Left cardiac atrium (tissue), 4 donors: ENCODE measurements at regions not wholly inside any gene's neighbourhood (a gene's known extent, or its start where the extent isn't known, plus 50 kb on each side); places are given as distances from the start of the nearest gene placed in this dataset.
"Not testable (repeated sequence)": the region's sequence is repeated elsewhere in the genome, so short reads cannot be mapped to it uniquely, and the experiment has no call there.

Experiments used
- ATAC-seq, 2 donors: fragments of 200-7000 bp; cut with Tn5 transposase; one replicate each; pipeline ENCODE4 v1.9.1; 2020; ENCODE audit warnings: mild to moderate bottlenecking in 2 of 2, moderate library complexity in 2 of 2
- DNase-seq: peaks from one replicate; pipeline ENCODE4 v3.0.0-alpha.2; 2020
- intact Hi-C, 2 donors: fragments of 100-400 bp; cut with DNase I; formaldehyde crosslinking; loops; one replicate each; pipeline versions ENCODE4 v1.14.1 to v1.15.1; 2022 to 2023
- donor health status: DM: no; HTN: yes; CAD: no.
- donor health status: DM: no; HTN: yes; CAD: no; lungs with severe emphysema.
- donor health status: DM: yes; HTN: yes; CAD: no.
- donor health status: Dilated cardiomyopathy.

GRCh38 chrX:69431420-69431819 is 72.7 kb upstream of the NALF2 start:
- intact Hi-C loops, result no loop called here
- DNase-seq (no peak), ATAC-seq (no peak)

DNA sequence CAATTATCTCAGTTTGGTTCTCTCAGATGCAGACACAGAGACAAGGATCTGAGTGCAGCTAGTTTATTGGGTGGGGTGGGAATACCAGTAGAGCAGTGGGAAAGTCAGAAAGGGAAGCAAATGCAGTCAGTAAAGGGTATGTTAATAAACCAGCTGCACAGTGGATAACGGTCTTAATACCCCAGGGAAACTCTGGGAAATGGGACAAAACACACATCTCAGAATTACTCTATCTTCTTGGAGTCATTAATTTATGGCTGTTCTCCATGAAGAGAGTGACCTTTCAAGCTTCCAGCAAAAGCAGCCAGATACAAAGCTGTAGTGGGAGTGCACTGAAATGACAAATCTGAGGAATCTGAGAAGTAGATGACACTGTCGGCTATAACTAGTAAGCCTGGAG is 73.3 kb upstream of the NALF2 start:
- peak; percentile 57 to 61 for ATAC-seq
- intact Hi-C loops, result no loop called here
- no peak for DNase-seq

DNA sequence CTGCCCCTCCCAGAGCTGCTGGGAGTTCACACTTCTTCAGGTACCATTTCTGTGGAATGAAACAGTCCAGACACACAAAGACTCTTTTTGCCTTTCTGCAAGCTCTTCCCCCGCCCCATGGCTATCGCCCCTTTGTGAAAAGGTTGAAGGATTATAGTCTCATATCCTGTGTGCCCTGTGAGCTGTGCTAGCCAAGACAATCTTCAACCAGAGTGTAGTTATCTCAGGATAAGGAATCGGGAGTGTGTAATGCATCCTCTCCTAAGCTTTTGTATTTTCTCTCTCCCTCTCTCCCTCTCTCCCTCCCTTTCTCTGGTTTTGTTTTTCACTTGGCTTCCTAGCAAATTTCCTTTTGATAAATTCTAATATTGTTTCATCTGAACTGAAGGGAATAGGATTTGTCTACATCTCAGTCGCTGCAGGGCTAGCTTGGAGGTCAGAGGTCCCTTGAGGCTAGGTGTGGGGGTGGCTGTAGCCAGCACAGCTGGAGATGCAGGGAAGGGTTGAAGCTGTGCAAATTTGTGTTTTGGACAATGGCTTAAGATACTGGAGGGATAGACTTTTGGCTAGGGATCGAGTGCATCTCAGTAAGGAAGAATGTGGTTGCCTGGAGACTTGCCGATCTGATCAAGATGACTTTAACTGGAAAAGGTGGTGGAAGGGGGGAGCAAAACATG is 74.6 kb upstream of the NALF2 start:
- DNase-seq (no peak), ATAC-seq (peak in 1 of 2 donors; percentile 62)
- intact Hi-C loops, result loop anchor here (10.0 kb wide), 2 partner anchors 605 to 665 kb away; no protein-coding TSS in a partner anchor

GRCh38 chrX:69428216-69428615 is 75.9 kb upstream of the NALF2 start:
- intact Hi-C loops, result loop anchor here (10.0 kb wide), 2 partner anchors 607 to 667 kb away; no protein-coding TSS in a partner anchor
- no peak for DNase-seq
- no peak for ATAC-seq

GRCh38 chrX:69424910-69425309 is 79.2 kb upstream of the NALF2 start:
- intact Hi-C loops, result loop anchor here (10.0 kb wide), 2 partner anchors 610 to 670 kb away; no protein-coding TSS in a partner anchor
- DNase-seq (no peak), ATAC-seq (peak; percentile 8 to 80)

DNA sequence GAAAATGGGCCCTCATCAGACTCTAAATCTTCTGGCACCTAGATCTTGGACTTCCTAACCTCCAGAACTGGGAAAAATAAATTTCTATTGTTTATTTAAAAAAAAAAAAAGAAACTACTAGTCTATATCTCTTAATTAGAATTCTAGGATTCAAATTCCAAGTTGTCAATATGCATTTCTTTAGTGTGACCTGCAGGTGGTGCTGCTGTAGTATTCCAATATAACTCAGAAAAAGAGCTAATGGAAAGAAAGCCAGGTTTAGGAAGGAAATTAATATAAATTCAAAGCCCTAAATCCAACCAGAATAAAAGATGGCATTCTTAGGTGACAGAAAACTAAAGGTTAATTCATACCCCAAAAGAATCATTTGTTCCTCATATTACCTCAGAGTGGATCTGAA is 80.0 kb upstream of the NALF2 start:
- no peak for ATAC-seq
- intact Hi-C loops, result loop anchor here (10.0 kb wide), 2 partner anchors 611 to 671 kb away; no protein-coding TSS in a partner anchor

DNA sequence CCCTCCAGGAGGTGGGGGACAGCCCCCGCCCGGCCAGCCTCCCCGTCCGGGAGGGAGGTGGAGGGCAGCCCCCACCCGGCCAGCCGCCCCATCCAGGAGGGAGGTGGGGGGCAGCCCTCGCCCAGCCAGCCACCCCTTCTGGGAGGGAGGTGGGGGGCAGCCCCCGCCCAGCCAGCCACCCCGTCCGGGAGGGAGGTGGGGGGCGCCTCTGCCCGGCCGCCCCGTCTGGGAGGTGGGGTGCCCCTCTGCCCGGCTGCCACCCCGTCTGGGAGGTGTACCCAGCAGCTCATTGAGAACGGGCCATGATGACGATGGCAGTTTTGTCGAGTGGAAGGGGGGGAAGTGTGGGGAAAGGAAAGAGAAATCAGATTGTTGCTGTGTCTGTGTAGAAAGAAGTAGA is 81.9 kb upstream of the NALF2 start:
- intact Hi-C loops, result loop anchor here (10.0 kb wide), 2 partner anchors 613 to 673 kb away; no protein-coding TSS in a partner anchor
- not testable (repeated sequence) for ATAC-seq, DNase-seq

More for the DNA sequence above, 80.0 kb upstream of the NALF2 start:
- no peak for DNase-seq

DNA sequence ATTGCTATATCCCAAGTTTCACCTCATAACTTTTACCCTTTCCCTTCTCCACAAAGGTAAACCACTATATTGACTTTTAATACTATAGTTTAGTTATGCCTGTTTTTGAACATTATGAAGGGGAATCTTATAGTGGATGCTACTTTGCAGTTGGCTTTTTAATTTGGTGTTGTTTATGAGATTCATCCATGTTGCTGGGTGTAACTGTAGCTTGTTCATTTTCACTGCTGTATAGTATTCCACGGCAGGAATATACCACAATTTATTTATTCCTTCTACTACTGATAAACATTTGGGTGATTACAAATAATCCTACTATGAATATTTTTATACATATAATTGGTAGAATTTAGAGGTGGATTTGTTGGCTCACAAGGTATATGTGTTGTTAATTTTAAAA is 88.4 kb upstream of the NALF2 start:
- no peak for DNase-seq
- no peak for ATAC-seq
- intact Hi-C loops, result no loop called here

DNA sequence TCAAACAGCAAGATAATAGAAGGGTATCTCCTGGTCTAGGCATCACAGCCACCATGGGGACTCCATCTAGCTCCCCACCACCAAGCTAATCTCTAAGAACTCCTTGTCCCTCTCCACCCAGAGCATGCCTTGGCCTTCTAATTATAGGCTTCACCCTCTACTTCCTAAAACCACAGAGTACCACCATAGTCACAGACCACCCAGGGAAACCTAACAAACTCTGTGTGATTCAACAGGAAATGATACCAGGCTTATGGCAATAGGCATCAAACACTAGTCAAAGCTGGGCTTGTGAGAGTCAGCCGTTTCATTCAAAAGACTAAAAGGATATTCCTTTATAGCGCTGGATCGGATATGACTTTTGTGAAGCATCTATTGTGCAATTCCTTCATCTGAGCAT is 91.5 kb upstream of the NALF2 start:
- ATAC-seq, result no peak
- intact Hi-C loops, result no loop called here
- DNase-seq, result no peak

- DNase-seq, result no peak
- ATAC-seq, result no peak
- intact Hi-C loops, result no loop called here
These were observed 105.2 kb upstream of the NALF2 start for GRCh38 chrX:69398881-69399280.

DNA sequence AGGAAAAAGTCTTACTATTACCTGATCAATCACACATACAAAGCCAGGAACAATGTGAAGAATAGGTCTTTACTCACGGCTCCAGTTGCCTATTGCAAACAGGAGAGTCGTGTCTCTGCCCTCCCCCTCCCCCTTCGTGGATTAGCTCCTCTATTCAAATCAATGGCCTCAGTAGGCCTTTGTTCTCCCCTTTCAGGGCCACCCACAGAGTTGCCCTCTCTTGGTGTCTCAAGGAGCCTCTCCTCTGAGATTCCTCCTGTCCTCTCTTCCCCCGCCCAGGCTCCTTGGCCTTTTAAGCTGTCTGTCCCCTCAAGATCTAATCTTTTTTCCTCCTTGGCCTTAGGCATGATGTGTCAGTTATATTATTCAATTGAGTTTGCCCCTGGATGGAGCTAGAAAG is 107.2 kb upstream of the NALF2 start:
- DNase-seq (no peak), ATAC-seq (no peak)
- intact Hi-C loops, result no loop called here

- no peak for DNase-seq
- intact Hi-C loops, result no loop called here
- no peak for ATAC-seq
These were observed 108.8 kb upstream of the NALF2 start for GRCh38 chrX:69395306-69395705.

DNA sequence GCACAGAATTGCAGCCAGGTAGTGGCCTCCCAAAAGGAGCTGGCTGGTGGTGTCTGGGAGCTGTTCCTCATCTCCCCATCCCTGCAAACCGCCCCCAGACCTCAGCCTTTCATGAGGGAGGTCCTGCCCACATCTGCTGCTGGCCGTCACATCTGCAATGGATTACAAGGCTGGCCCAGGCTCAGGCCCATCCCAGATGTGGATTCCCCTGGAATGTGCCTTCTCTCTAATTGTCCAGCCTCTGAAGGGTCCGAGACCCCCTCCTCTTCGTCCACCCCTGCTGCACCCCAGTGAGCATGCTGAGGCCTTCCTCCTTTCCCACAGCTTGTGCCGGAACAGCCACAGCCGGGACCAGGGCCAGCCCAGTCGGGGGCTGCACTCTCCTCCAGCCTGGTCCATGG is 115.0 kb upstream of the NALF2 start:
- intact Hi-C loops, result loop anchor here (5.0 to 10.0 kb wide), 2 partner anchors 564 to 567 kb away; partner anchors contain the start of gene EFNB1 (in 1 of the 2)
- DNase-seq (no peak), ATAC-seq (no peak)

DNA sequence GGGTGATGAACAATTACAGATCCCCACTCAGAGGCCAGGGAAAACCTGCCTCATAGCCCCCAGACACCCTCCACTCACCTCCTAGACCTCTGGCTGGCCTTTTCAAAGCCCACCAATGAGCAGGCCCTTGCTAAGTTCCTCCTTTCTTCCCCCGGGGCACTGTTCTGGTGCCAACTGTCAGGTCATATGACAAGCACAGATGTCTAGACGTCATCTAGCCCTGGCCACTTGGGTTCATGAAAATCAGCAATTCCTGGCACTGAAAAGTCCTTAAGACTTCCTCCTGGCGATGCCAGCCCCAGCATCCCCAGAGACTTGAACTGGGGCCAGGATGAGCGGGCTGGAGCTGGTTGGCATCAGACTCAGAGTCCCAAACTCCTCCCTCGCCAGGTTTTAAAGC is 115.6 kb upstream of the NALF2 start:
- intact Hi-C loops, result loop anchor here (5.0 to 10.0 kb wide), 2 partner anchors 564 to 566 kb away; partner anchors contain the start of gene EFNB1 (in 1 of the 2)
- no peak for DNase-seq
- ATAC-seq, result peak in 1 of 2 donors; percentile 55

GRCh38 chrX:69387567-69388487 is 116.3 kb upstream of the NALF2 start:
- ATAC-seq (peak; percentile 62 to 82), DNase-seq (peak; percentile 46)
- intact Hi-C loops, result loop anchor here (5.0 to 10.0 kb wide), 2 partner anchors 563 to 566 kb away; partner anchors contain the start of gene EFNB1 (in 1 of the 2)

GRCh38 chrX:69386681-69387080 is 117.4 kb upstream of the NALF2 start:
- no peak for DNase-seq
- ATAC-seq, result no peak

GRCh38 chrX:69379412-69379811 is 124.7 kb upstream of the NALF2 start:
- DNase-seq (no peak), ATAC-seq (no peak)
- intact Hi-C loops, result no loop called here

More at GRCh38 chrX:69386681-69387080, 117.4 kb upstream of the NALF2 start:
- intact Hi-C loops, result loop anchor here (5.0 to 10.0 kb wide), 2 partner anchors 562 to 564 kb away; partner anchors contain the start of gene EFNB1 (in 1 of the 2)

DNA sequence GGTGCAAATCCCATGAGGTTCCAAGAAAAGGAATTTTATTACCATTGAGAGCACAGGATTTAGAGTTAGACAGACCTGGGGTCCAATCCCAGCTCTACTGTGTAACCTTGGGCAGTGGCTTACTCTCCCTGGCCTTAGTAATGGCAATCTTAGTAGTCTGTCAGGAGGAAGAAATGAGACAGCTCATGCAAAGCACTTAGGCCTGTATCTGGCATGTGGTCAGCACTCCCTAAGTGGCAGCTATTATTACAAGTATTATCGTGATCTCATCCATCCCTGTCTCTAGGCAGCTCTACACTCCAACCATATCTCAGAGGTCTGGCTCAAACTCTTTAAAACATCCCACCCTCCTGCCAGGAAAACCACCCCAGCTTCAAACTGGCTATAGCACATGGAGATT is 129.6 kb upstream of the NALF2 start:
- peak; percentile 82 to 89 for ATAC-seq
- DNase-seq, result no peak

DNA sequence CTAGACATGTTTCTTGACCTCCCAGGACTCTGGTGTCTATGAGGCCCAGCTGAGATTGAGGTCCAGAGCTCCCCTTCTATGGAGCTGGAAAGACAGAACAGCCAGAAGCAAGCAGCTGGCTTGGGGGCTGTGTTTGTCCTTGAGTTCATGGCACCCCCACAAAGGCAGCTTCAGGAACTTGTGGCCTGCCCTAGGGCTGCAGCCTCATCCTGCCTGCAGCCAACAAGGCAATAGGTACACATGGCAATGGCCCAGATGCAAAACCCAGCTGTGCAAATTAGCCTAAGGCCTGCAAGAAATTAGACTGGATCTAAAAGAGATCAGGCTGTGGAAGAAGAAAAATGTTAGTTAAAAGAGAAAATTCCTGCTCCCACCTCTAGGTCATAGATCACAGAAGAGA is 131.7 kb upstream of the NALF2 start:
- no peak for DNase-seq
- ATAC-seq, result no peak
- intact Hi-C loops, result no loop called here

More for the DNA sequence above, 129.6 kb upstream of the NALF2 start:
- intact Hi-C loops, result no loop called here

DNA sequence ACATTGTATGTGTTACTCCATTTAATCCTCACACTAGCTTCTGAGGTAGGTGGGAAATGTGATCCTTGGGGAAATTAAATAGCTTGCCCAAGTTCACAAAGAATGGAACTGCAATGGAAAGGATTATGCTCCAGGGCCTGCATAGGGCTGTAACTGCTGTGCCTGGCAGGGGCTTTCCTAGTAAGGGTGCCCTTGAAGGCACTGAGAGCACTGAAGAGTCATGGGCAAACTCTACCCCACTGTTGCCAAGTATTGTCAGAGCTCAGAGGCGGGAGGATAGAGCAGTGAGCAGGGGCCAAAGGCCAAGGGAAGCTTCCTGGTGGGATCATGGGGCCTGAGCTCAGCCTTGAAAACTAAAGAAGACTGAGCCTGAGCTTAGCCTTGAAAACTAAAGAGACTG is 133.0 kb upstream of the NALF2 start:
- DNase-seq (no peak), ATAC-seq (peak in 1 of 2 donors; percentile 62)
- intact Hi-C loops, result no loop called here
